Stomach (tissue), 4 donors: ENCODE measurements at regions not wholly inside any gene's neighbourhood (a gene's known extent, or its start where the extent isn't known, plus 50 kb on each side); places are given as distances from the start of the nearest gene placed in this dataset.

ENCODE experiments used
- CTCF ChIP-seq, 7 experiments: fragments of 450-650 bp in 4 of 7; fragments of 200-600 bp in 3 of 7; sonication (generic) in 3 of 7; IDR thresholded peaks; one replicate each; pipeline ENCODE4 v1.5.1; 2016 to 2019; ENCODE audit warnings: antibody characterized with exemption in 7 of 7, control low read depth in 2 of 7, mild to moderate bottlenecking in 1 of 7
- EP300 ChIP-seq: sonication (generic); formaldehyde crosslinking; IDR thresholded peaks from one replicate; pipeline ENCODE4 v1.6.1; 2017; ENCODE audit warnings: antibody characterized with exemption
- POLR2A ChIP-seq, 4 donors: fragments of 450-650 bp; IDR thresholded peaks; one replicate each; pipeline ENCODE4 v1.6.1; 2016; ENCODE audit warnings: antibody characterized with exemption in 4 of 4, control low read depth in 2 of 4, mild to moderate bottlenecking in 1 of 4, moderate library complexity in 1 of 4

DNA sequence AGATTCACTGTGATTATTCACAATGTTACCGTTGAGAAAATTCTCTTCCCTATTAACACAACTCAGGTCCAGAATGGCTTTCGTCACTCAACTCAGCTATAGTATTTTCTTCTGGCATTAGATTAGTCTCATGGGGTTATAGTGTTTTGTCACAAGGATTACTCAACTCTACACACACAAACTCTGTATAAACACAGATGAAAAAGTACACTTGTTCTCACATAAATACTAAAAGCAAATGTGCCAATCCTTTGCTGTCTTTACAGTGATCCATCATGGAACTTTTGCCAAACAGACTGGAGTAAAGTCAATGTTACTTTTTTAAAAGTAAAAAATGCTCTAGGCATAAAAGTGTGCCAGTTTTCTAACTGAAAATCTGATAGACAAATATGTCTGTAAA lies 267.6 kb downstream of the RBM43 start:
- TF ChIP-seq CTCF (IDR thresholded peaks at IDR 0.05) (no peak), POLR2A (IDR thresholded peaks at IDR 0.05) (no peak), EP300 (no peak)
